ENCODE measurements at regions not wholly inside any gene's neighbourhood (a gene's known extent, or its start where the extent isn't known, plus 50 kb on each side); places are given as distances from the start of the nearest gene placed in this dataset.

DNA sequence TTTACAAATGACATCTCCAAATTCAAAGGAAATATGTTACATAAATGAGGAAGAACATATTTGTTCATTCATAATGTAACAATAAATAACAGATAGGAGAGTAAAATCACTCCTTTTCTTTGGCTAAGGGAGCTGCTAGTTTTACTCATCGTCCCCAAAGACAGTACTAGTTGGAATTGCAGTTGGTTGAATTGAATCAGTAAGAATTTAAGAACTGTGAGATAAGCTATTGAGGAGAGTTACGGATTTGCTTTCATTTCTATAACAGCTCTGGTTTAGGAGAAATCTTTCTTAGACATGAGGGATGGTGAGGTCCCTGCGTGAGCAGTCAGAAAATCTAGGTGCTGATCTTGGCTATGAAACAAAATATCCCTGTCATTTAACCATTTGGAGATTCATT lies 402.8 kb downstream of the AEBP2 start:
- TF ChIP-seq POLR2A (IDR thresholded peaks at IDR 0.05; ENCODE audit: low read depth, low read length) (no peak), RCOR1 (IDR thresholded peaks at IDR 0.05; ENCODE audit: insufficient replicate concordance, low read length) (no peak), CEBPB (IDR thresholded peaks at IDR 0.05; ENCODE audit: low read depth, low read length) (no peak), RAD21 (IDR thresholded peaks at IDR 0.05; ENCODE audit: low read length) (no peak), RFX5 (IDR thresholded peaks at IDR 0.05; ENCODE audit: low read depth, low read length) (no peak), FOS (IDR thresholded peaks at IDR 0.05; ENCODE audit: low read depth, low read length) (no peak), MAFK (IDR thresholded peaks at IDR 0.05; ENCODE audit: low read depth, low read length) (no peak), NFE2L2 (IDR thresholded peaks at IDR 0.05; ENCODE audit: low read depth, low read length) (no peak), MXI1 (IDR thresholded peaks at IDR 0.05; ENCODE audit: borderline replicate concordance, low read depth, low read length) (no peak)
- TF ChIP-seq, protein P1, sequence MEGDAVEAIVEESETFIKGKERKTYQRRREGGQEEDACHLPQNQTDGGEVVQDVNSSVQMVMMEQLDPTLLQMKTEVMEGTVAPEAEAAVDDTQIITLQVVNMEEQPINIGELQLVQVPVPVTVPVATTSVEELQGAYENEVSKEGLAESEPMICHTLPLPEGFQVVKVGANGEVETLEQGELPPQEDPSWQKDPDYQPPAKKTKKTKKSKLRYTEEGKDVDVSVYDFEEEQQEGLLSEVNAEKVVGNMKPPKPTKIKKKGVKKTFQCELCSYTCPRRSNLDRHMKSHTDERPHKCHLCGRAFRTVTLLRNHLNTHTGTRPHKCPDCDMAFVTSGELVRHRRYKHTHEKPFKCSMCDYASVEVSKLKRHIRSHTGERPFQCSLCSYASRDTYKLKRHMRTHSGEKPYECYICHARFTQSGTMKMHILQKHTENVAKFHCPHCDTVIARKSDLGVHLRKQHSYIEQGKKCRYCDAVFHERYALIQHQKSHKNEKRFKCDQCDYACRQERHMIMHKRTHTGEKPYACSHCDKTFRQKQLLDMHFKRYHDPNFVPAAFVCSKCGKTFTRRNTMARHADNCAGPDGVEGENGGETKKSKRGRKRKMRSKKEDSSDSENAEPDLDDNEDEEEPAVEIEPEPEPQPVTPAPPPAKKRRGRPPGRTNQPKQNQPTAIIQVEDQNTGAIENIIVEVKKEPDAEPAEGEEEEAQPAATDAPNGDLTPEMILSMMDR (conservative IDR thresholded peaks at IDR 0.05; ENCODE audit: low read depth, low read length), result no peak
- TF ChIP-seq, protein P2, sequence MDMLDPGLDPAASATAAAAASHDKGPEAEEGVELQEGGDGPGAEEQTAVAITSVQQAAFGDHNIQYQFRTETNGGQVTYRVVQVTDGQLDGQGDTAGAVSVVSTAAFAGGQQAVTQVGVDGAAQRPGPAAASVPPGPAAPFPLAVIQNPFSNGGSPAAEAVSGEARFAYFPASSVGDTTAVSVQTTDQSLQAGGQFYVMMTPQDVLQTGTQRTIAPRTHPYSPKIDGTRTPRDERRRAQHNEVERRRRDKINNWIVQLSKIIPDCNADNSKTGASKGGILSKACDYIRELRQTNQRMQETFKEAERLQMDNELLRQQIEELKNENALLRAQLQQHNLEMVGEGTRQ (IDR thresholded peaks at IDR 0.05; ENCODE audit: low read depth, low read length), result no peak
